HG03354 (cell line): ENCODE measurements at regions not wholly inside any gene's neighbourhood (a gene's known extent, or its start where the extent isn't known, plus 50 kb on each side); places are given as distances from the start of the nearest gene placed in this dataset.
"Not testable (repeated sequence)": the region's sequence is repeated elsewhere in the genome, so short reads cannot be mapped to it uniquely, and the experiment has no call there.

Source experiments
- ATAC-seq: cut with Tn5 transposase; IDR thresholded peaks from one replicate; pipeline ENCODE4 v1.9.1; 2021; ENCODE audit warnings: mild to moderate bottlenecking; ENCODE audit not compliant: unreplicated experiment, poor library complexity, severe bottlenecking

GRCh38 chr1:25171013-25171412 lies 61.3 kb downstream of the SYF2 start:
- not testable (repeated sequence) for ATAC-seq

DNA sequence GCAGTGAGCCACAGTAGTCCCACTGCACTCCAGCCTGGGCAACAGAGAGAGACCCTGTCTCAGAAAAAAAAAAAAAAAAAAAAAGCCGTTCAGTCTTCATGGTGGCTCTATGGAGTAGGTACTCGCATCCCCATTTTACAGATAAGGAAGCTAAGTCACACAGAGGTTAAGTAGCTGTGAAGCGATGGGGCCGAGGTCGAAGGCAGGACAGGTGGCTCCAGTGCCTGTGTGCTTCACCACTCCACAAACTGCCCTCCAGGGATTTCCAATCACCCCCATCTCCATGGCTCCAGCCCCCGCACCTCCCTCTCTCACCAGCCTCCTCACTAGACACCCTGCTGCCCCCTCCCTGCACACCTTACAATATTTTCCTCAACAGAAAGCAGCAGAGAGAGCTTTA lies 61.9 kb downstream of the SYF2 start:
- no peak for ATAC-seq

DNA sequence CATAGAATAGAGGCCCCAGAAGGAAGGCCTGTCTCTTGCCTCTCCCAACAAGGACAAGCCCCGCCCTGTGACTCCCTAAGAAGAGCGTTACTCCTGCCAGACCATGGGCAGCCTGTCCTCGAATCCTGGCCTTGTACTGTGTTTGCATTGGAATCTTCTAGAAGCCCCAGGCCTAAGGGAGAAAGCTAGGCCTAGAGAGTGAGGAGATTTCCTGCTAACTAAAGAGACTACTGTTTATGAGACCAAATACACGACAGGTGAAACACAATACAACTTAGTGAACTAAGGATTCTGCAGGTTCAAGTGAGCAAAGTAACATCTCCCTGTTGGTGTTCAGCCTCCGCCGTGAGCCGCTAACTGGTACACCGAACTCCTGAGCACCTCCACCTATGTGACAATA lies 62.7 kb downstream of the SYF2 start:
- no peak for ATAC-seq

DNA sequence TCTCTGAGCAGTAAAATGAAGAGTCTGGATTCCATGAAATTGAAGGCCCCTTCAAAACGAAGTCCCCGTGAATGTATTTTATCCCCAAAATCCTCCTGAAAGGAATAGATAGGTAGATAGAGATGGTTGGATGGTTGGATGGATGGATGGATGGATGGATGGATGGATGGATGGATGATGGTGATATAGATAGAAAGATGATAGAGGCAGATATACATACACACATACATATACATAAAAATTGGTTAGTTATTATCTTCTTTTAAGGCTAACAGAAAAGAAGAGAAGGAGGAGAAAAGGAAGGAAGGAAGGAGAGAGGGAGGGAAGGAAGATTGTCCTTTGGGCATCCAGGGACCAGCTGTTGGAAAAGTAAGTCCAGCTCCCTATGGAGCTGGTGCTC lies 63.1 kb downstream of the SYF2 start:
- no peak for ATAC-seq

GRCh38 chr1:25168193-25169071 lies 63.9 kb downstream of the SYF2 start:
- no peak for ATAC-seq

DNA sequence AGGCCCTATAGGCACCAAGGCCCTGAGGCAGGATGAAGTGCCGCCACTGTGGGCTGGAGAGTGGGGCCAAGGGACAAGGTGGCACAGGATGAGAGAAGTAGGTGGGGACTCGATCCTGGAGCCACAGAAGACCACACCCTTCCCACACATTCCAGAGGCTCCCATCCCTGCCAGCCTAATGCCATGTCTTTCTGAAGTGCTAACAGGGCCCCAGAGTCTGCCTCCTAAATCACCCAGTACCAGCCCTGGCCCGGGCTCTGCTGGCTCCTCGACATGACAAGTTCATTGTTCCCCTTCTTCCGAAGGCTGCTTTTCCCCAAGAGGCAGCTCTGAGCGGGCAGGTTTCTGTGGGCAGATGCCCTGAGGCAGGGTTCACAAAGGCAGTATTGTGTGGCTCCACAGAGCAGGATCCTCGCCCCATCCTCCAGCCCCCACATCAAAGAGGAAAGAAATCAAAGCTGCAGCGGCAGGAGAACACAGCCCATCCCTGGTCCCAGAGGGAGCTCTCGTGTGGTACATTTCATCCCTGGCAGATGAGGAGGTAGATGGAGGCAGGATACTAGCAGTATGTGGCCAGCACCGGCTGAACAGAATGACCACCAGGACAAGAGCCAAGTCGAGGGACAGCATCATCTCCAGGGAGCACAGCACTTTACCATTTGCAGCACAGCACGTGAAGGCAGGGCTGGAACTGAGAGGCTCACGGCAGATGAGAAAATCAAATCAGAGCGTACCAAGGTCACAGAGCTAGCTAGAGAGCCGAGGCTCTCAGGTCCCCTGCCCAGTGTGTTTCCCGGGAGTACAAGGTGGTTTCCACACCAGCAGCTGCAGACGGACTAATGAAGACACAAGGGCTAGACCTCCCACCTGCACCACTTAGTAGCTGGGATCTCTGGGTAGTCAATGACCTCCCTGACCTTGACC lies 64.8 kb downstream of the SYF2 start:
- ATAC-seq, result no peak

DNA sequence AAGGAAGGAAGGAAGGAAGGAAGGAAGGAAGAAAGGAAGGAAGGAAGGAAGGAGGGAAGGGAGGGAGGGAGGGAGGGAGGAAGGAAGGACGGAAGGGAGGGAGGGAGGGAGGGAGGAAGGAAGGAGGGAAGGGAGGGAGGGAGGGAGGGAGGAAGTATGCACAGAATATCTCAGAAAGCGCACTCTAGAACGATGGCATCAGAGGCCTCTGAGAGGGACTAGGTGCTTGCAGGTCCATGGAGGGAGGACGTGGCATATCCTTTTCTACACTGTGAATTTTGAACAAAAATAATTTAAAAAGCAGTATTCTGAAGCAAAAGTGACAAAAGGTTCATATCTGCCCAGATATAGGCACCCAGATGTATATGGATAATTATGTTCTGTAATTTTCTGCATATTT lies 65.5 kb downstream of the SYF2 start:
- ATAC-seq, result no peak

GRCh38 chr1:25163986-25164385 lies 68.3 kb downstream of the SYF2 start:
- ATAC-seq, result no peak

GRCh38 chr1:25161981-25162380 lies 70.3 kb downstream of the SYF2 start:
- no peak for ATAC-seq

DNA sequence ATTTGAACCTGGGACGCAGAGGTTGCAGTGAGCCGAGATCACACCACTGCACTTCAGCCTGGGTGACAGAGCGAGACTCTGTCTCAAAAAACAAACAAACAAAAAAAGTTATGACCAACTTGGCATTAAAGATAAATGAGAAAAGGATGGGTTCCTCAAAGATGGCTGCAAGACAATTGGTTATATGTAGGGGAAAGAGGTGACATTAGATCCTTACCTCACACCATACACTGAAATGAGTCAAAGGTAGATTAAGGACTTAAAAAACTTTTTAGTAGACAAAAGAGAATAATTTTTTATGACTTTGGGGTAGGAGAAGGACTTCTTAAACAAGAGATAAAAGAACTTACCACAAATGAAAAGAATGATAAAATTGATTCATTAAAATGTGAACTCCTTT lies 74.5 kb downstream of the SYF2 start:
- no peak for ATAC-seq

- ATAC-seq, result no peak
Measured at GRCh38 chr1:25150985-25151495, 81.3 kb downstream of the SYF2 start.

- no peak for ATAC-seq
Measured at GRCh38 chr1:25148673-25149300, 83.5 kb downstream of the SYF2 start.

DNA sequence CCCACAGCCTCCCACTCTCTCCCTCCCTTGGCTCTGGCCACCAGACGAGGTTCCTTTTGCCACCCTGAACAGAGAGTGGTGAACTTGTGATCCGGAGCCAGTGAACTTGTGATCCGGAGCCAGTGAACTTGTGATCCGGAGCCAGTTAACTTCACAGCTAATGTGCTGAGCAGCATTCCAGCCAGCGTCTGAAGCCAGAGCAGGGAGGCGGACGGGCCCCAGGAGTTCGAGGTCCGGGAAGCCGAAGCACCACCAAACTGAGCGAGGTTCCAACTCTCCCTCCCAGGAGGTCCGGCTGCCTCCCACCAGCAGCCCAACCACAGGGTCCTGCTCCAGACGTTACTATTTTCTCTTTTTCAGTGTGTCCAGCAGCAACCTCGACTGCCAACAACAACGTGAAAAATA lies 85.8 kb downstream of the SYF2 start:
- no peak for ATAC-seq

DNA sequence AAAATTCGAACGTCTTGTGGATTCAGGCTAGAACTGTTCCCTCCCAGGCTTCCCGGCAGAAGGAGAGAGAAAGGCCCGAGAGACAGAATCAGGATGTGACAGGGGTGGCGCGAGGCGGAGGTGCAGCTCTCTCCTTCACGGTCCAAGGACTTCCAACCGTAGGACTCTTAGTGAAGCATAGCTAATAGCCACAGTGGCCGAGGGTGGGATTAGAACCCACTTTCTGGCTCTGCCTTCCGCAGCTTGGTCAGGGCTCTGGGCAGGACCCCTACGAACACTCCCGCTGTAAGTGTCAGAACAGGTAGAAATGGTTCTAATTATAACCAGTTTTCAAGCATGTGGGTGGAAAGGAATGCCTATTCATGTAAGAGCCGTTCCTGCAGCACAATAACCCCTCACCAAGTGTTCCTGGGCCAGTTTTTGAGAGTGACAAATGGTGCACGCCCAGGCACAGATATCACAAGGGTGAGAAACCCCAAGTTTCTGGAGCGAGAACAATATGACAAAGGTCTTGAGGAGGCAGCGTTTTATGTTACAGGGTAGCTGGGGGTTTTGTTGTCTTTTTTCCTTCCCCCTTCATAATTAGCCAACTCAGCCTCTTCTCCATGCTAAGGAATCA lies 86.4 kb downstream of the SYF2 start:
- ATAC-seq, result no peak

DNA sequence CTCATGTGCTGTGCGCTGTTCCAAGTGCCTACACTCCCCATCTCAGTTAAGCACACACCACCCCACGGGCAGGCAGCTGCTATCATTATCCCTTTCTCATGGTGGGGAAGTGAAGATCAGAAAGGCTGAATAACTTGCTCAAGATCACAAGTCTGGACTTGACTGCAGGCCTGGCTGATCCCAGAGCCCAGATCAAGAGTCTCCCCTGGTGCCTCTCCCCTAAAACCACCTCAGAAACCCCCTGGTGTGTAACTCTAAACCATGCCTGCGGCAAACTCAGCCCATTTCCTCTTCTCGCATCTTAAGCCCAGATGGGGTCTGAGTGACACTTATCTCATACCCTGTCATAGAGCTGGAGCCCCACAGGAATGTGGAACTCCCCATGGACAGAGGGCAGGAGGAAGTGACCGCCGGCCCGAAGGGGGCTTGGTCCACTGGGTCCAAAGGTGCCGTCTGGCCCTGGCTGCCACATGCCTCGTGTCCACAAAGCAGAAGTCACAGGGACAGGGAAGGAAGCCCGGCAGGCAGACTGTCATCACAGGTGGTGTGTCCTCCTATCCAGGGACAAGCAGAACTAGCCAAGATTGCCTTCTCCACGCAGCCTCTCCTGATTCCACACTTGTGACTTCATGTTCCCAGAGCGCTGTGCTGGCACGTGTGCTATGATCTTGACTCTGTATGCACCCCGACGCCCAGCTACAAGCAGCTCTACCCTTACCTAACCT lies 92.1 kb downstream of the SYF2 start:
- peak; percentile 77 for ATAC-seq

- no peak for ATAC-seq
Measured at GRCh38 chr1:25137521-25138395, 94.5 kb downstream of the SYF2 start.

DNA sequence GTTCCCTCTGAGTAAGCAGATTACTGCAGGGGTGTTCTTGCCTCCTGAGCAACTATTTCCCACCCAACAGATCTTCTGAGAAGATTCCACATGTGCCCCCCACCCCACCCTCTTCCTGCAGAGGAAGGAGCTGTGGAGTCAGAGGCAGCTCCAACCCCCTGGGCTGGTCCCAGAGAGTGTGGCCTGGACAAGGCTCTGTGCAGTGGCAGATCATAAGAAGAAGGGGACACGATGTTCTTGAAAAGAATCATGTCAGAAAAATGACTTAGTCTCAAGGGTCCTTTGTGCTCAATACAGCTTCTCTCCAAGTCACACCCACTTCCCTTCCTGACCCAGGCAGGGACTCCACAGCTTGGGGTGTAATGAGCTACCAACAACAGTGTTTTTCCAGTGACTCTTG lies 95.2 kb downstream of the SYF2 start:
- no peak for ATAC-seq

DNA sequence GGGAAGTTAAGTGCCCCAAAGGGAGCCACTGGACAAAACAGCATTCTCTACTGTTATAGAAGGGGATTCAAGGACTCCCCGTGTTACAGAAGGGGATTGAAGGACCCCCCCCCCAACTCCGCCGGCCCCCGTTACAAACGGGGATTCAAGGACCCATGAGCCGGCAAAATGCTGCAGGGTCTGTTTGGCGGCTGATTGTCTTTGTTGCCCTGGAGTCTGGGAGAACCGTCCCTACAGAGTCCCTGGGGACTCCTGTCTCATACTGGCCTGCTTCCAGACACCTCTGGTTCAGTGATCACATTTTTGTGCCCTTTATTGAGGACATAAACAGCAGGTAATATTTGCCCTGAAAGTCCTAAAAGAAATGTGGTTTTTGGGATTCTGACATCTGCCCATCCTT lies 96.4 kb downstream of the SYF2 start:
- no peak for ATAC-seq
